K562 (cell line): ENCODE measurements at regions not wholly inside any gene's neighbourhood (a gene's known extent, or its start where the extent isn't known, plus 50 kb on each side); places are given as distances from the start of the nearest gene placed in this dataset.

ENCODE experiments used
- RBFOX2 ChIP-seq: fragments of 200-400 bp; formaldehyde crosslinking; IDR thresholded peaks from 2 replicates; pipeline ENCODE4 v1.6.1; 2017; ENCODE audit warnings: low read depth, mild to moderate bottlenecking, low read length, moderate library complexity
- TF ChIP-seq, protein P1 (sequence below): fragments of 250-450 bp; sonication (Bioruptor Pico); IDR thresholded peaks from 2 replicates; pipeline ENCODE4 v1.4.0; 2020
- TF ChIP-seq, protein P2 (sequence below): sonication (generic); formaldehyde crosslinking; IDR thresholded peaks from 2 replicates; pipeline ENCODE4 v1.8.0; 2022; ENCODE audit warnings: mild to moderate bottlenecking, missing genetic modification reagents
- TF ChIP-seq, protein P3 (sequence below), 2 experiments: IDR thresholded peaks; 2 replicates each; pipeline ENCODE4 v1.6.1; 2011; ENCODE audit warnings: borderline replicate concordance in 1 of 2, control low read depth in 1 of 2, low read depth in 1 of 2, low read length in 1 of 2, mild to moderate bottlenecking in 1 of 2, mixed read lengths in 1 of 2, moderate library complexity in 1 of 2; ENCODE audit not compliant: insufficient read depth in 1 of 2, insufficient read length in 1 of 2, poor library complexity in 1 of 2, severe bottlenecking in 1 of 2; ENCODE audit errors: extremely low read depth in 1 of 2

DNA sequence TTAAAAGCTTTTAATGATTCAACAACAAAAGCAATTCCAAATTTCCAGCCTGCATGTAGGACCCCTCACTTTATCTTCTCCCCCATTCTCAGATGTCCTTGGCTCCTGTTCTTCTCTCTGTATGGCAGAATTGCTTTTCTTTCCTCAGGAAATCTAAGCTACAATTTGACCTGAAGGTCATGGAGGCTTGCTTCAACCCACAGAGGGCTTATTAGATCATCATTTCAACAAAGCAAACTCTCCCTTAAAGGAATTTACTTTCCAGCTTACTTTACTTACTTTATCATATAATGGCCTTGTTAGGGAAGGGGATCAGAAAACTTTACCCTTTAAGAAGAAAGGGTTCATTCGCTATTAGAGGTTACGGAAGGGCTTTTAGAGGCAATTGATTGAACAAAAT, 211.5 kb downstream of the RAD51AP2 start (continued):
- TF ChIP-seq, protein P1, sequence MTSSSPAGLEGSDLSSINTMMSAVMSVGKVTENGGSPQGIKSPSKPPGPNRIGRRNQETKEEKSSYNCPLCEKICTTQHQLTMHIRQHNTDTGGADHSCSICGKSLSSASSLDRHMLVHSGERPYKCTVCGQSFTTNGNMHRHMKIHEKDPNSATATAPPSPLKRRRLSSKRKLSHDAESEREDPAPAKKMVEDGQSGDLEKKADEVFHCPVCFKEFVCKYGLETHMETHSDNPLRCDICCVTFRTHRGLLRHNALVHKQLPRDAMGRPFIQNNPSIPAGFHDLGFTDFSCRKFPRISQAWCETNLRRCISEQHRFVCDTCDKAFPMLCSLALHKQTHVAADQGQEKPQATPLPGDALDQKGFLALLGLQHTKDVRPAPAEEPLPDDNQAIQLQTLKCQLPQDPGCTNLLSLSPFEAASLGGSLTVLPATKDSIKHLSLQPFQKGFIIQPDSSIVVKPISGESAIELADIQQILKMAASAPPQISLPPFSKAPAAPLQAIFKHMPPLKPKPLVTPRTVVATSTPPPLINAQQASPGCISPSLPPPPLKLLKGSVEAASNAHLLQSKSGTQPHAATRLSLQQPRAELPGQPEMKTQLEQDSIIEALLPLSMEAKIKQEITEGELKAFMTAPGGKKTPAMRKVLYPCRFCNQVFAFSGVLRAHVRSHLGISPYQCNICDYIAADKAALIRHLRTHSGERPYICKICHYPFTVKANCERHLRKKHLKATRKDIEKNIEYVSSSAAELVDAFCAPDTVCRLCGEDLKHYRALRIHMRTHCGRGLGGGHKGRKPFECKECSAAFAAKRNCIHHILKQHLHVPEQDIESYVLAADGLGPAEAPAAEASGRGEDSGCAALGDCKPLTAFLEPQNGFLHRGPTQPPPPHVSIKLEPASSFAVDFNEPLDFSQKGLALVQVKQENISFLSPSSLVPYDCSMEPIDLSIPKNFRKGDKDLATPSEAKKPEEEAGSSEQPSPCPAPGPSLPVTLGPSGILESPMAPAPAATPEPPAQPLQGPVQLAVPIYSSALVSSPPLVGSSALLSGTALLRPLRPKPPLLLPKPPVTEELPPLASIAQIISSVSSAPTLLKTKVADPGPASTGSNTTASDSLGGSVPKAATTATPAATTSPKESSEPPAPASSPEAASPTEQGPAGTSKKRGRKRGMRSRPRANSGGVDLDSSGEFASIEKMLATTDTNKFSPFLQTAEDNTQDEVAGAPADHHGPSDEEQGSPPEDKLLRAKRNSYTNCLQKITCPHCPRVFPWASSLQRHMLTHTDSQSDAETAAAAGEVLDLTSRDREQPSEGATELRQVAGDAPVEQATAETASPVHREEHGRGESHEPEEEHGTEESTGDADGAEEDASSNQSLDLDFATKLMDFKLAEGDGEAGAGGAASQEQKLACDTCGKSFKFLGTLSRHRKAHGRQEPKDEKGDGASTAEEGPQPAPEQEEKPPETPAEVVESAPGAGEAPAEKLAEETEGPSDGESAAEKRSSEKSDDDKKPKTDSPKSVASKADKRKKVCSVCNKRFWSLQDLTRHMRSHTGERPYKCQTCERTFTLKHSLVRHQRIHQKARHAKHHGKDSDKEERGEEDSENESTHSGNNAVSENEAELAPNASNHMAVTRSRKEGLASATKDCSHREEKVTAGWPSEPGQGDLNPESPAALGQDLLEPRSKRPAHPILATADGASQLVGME: no peak
- TF ChIP-seq, protein P2, sequence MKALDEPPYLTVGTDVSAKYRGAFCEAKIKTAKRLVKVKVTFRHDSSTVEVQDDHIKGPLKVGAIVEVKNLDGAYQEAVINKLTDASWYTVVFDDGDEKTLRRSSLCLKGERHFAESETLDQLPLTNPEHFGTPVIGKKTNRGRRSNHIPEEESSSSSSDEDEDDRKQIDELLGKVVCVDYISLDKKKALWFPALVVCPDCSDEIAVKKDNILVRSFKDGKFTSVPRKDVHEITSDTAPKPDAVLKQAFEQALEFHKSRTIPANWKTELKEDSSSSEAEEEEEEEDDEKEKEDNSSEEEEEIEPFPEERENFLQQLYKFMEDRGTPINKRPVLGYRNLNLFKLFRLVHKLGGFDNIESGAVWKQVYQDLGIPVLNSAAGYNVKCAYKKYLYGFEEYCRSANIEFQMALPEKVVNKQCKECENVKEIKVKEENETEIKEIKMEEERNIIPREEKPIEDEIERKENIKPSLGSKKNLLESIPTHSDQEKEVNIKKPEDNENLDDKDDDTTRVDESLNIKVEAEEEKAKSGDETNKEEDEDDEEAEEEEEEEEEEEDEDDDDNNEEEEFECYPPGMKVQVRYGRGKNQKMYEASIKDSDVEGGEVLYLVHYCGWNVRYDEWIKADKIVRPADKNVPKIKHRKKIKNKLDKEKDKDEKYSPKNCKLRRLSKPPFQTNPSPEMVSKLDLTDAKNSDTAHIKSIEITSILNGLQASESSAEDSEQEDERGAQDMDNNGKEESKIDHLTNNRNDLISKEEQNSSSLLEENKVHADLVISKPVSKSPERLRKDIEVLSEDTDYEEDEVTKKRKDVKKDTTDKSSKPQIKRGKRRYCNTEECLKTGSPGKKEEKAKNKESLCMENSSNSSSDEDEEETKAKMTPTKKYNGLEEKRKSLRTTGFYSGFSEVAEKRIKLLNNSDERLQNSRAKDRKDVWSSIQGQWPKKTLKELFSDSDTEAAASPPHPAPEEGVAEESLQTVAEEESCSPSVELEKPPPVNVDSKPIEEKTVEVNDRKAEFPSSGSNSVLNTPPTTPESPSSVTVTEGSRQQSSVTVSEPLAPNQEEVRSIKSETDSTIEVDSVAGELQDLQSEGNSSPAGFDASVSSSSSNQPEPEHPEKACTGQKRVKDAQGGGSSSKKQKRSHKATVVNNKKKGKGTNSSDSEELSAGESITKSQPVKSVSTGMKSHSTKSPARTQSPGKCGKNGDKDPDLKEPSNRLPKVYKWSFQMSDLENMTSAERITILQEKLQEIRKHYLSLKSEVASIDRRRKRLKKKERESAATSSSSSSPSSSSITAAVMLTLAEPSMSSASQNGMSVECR (CRISPR knock-in tag): no peak
- no peak for TF ChIP-seq RBFOX2
- TF ChIP-seq, protein P3, sequence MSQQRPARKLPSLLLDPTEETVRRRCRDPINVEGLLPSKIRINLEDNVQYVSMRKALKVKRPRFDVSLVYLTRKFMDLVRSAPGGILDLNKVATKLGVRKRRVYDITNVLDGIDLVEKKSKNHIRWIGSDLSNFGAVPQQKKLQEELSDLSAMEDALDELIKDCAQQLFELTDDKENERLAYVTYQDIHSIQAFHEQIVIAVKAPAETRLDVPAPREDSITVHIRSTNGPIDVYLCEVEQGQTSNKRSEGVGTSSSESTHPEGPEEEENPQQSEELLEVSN (IDR thresholded peaks at IDR 0.05; ENCODE audit: borderline replicate concordance in 1 of 2, extremely low read depth in 1 of 2, insufficient read depth in 1 of 2, insufficient read length in 1 of 2, low read depth in 1 of 2, low read length in 1 of 2, poor library complexity in 1 of 2, severe bottlenecking in 1 of 2): no peak
